ENCODE measurements at regions not wholly inside any gene's neighbourhood (a gene's known extent, or its start where the extent isn't known, plus 50 kb on each side); places are given as distances from the start of the nearest gene placed in this dataset.

DNA sequence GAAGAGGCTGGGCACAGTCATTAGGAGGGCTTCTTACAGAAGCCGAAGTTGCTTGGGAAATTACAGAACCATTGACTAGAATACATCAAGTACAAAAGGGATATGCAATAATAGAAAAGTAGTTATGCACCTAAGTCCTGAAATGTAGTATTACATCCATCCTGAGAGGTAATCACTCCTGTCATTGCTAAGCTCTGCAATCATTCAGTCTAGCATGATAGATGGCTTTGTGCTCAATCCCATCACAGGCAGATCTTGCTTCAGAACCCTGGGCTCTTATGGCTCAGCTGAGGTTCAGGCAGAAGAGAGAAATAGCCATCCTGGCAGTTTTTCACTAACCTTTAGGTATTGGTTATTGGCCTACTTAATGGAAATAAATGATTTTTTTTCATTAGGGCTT lies 231.7 kb upstream of the AFF2 start:
- H3K4me3 ChIP-seq (ENCODE audit: low read depth, low read length) = no peak overlapping the region
- no peaks in the 10 kb centered on the region for H3K4me1 ChIP-seq (ENCODE audit: control insufficient read depth, insufficient read depth, low read length, poor library complexity, severe bottlenecking)
- H3K27me3 ChIP-seq (ENCODE audit: control insufficient read depth, insufficient read depth, low read length) = no peaks in the 10 kb centered on the region
- no peaks in the 10 kb centered on the region for H3K9me3 ChIP-seq (ENCODE audit: control insufficient read depth in 2 of 2, low read length in 2 of 2)
- ATAC-seq (ENCODE audit: low read depth in 2 of 2) = no peak
- Mint-ChIP-seq H3K4me1 (peaks cover 0 to 13% (median 11%) of the 10 kb centered on the region in 4 donors), H3K4me3 (no peak overlapping the region), H3K36me3 (peaks cover 3% of the 10 kb centered on the region), H3K9me3 (peaks cover 0 to 2% (median 0%) of the 10 kb centered on the region in 7 donors), H3K27me3 (no peaks in the 10 kb centered on the region), H3K27ac (no peak overlapping the region)
- no peak overlapping the region for H3K27ac ChIP-seq (ENCODE audit: insufficient read depth, low read length, poor library complexity, severe bottlenecking)
- DNase-seq = no peak
- no peaks in the 10 kb centered on the region for H3K36me3 ChIP-seq (ENCODE audit: control insufficient read depth, insufficient read depth, low read length)

DNA sequence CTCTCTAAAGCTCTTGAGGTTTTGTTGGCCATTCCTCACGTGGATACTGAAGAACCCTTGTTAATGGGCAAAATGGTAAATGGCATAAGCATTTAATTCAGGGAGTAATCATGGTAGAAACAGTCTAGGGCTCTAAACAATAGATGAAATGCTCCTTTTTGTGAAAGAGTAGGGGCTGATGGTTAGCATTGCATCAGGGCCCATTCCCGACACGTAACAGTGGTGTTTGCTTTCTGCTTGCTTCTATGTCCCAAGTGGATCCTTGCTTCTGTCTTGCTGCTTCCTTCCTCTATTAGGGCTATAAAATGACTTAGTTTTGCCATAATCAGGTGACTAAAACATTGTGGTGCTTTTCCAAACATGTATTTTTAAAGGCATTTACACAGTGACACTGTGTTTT lies 230.9 kb upstream of the AFF2 start:
- Mint-ChIP-seq H3K4me3 (no peak overlapping the region), H3K9me3 (no peaks in the 10 kb centered on the region), H3K36me3 (peaks cover 2% of the 10 kb centered on the region), H3K4me1 (peaks cover 0 to 13% (median 11%) of the 10 kb centered on the region in 4 donors), H3K27ac (no peak overlapping the region), H3K27me3 (no peaks in the 10 kb centered on the region)
- Histone ChIP-seq H3K27ac (ENCODE audit: insufficient read depth, low read length, poor library complexity, severe bottlenecking) (no peak overlapping the region), H3K4me1 (ENCODE audit: control insufficient read depth, insufficient read depth, low read length, poor library complexity, severe bottlenecking) (no peaks in the 10 kb centered on the region), H3K4me3 (ENCODE audit: low read depth, low read length) (no peak overlapping the region), H3K36me3 (ENCODE audit: control insufficient read depth, insufficient read depth, low read length) (no peaks in the 10 kb centered on the region), H3K9me3 (ENCODE audit: control insufficient read depth in 2 of 2, low read length in 2 of 2) (no peaks in the 10 kb centered on the region), H3K27me3 (ENCODE audit: control insufficient read depth, insufficient read depth, low read length) (no peaks in the 10 kb centered on the region)
- ATAC-seq (ENCODE audit: low read depth in 2 of 2) (no peak), DNase-seq (no peak)

DNA sequence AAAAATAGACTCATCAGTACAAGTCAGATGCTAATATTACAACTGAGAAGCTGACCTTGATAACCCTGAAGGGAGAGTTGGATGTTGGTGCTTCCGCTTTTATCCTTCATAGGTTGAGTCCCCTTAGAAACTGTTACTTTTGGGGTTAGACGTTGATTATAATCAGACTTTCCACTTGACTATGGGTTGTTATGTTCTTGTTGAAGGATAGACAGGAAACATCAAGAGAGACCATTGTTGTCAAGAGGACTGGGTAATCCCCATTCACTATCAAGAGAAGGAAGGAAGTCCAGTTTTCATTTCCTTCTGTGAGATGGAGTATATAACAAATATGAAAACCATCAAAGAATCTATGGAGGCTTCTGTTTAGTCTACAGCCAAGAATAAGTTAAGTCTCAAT lies 229.9 kb upstream of the AFF2 start:
- Mint-ChIP-seq H3K27ac (peak overlapping the region in 1 of 3 donors; percentile 11), H3K4me3 (no peak overlapping the region)

DNA sequence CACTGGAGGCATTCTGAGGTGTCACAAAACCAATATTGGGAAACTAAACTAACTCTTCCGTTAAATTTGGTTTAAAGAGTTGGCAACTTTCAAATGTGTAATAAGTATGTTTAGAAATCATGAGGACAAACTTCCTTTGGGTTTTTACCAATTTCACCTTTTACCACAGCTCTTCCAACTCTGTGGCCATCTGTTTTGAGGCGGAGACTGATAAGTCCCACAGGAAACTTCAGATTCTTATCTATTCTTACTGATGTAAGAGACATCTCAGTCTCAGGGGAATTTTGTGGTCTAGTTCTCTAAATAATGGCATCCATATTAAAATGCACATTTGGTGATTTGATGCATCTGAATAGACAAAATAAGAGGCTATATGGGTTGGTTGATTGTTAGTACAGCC lies 229.2 kb upstream of the AFF2 start:
- no peak overlapping the region for H3K27ac ChIP-seq (ENCODE audit: insufficient read depth, low read length, poor library complexity, severe bottlenecking)
- H3K27ac Mint-ChIP-seq = no peak overlapping the region
- DNase-seq = no peak

More for the DNA sequence above, 229.9 kb upstream of the AFF2 start:
- Histone ChIP-seq H3K4me1 (ENCODE audit: control insufficient read depth, insufficient read depth, low read length, poor library complexity, severe bottlenecking) (no peaks in the 10 kb centered on the region), H3K27ac (ENCODE audit: insufficient read depth, low read length, poor library complexity, severe bottlenecking) (no peak overlapping the region), H3K4me3 (ENCODE audit: low read depth, low read length) (no peak overlapping the region), H3K36me3 (ENCODE audit: control insufficient read depth, insufficient read depth, low read length) (no peaks in the 10 kb centered on the region), H3K27me3 (ENCODE audit: control insufficient read depth, insufficient read depth, low read length) (no peaks in the 10 kb centered on the region), H3K9me3 (ENCODE audit: control insufficient read depth in 2 of 2, low read length in 2 of 2) (no peaks in the 10 kb centered on the region)
- no peaks in the 10 kb centered on the region for H3K36me3 Mint-ChIP-seq
- no peaks in the 10 kb centered on the region for H3K9me3 Mint-ChIP-seq
- H3K27me3 Mint-ChIP-seq = no peaks in the 10 kb centered on the region
- peaks cover 0 to 18% (median 10%) of the 10 kb centered on the region in 4 donors for H3K4me1 Mint-ChIP-seq
- DNase-seq (peak in 1 of 3 donors; percentile 5), ATAC-seq (ENCODE audit: low read depth in 2 of 2) (no peak)

DNA sequence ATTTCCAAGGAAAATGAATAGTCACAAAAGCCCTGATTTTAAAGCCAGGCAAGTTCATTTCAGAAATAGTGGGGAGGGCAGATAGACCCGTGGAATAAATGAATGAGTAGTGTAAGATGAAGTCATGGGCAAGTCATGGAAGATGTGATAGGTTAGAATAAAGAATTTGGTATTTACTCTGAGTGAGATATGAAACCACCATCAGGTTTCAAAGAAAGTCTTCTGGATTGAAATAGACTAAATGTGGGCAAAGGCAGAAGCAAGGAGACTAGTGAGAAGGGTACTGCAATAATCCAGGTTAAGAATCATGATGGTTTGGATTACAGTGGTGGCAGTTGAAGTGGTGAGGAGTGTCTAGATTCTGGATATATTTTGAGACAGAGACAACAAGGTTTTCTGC lies 218.5 kb upstream of the AFF2 start:
- no peak overlapping the region for H3K27ac ChIP-seq (ENCODE audit: insufficient read depth, low read length, poor library complexity, severe bottlenecking)
- peaks cover 7% of the 10 kb centered on the region for H3K4me1 ChIP-seq (ENCODE audit: control insufficient read depth, insufficient read depth, low read length, poor library complexity, severe bottlenecking)
- H3K9me3 Mint-ChIP-seq = peaks cover 0 to 4% (median 0%) of the 10 kb centered on the region in 7 donors
- H3K36me3 ChIP-seq (ENCODE audit: control insufficient read depth, insufficient read depth, low read length) = no peaks in the 10 kb centered on the region
- no peaks in the 10 kb centered on the region for H3K9me3 ChIP-seq (ENCODE audit: control insufficient read depth in 2 of 2, low read length in 2 of 2)
- ATAC-seq (ENCODE audit: low read depth in 2 of 2) (no peak), DNase-seq (no peak)
- no peaks in the 10 kb centered on the region for H3K27me3 ChIP-seq (ENCODE audit: control insufficient read depth, insufficient read depth, low read length)
- H3K27ac Mint-ChIP-seq = peak overlapping the region in 1 of 3 donors; percentile 33
- H3K36me3 Mint-ChIP-seq = no peaks in the 10 kb centered on the region
- no peak overlapping the region for H3K4me3 ChIP-seq (ENCODE audit: low read depth, low read length)
- H3K4me3 Mint-ChIP-seq = peak overlapping the region in 1 of 4 donors; percentile 5
- H3K4me1 Mint-ChIP-seq = peaks cover 0 to 29% (median 15%) of the 10 kb centered on the region in 4 donors
- H3K27me3 Mint-ChIP-seq = no peaks in the 10 kb centered on the region

More for the DNA sequence above, 229.2 kb upstream of the AFF2 start:
- no peaks in the 10 kb centered on the region for H3K27me3 Mint-ChIP-seq
- no peaks in the 10 kb centered on the region for H3K4me1 ChIP-seq (ENCODE audit: control insufficient read depth, insufficient read depth, low read length, poor library complexity, severe bottlenecking)
- no peaks in the 10 kb centered on the region for H3K36me3 Mint-ChIP-seq
- no peak overlapping the region for H3K4me3 ChIP-seq (ENCODE audit: low read depth, low read length)
- H3K36me3 ChIP-seq (ENCODE audit: control insufficient read depth, insufficient read depth, low read length) = no peaks in the 10 kb centered on the region
- H3K4me1 Mint-ChIP-seq = peaks cover 0 to 18% (median 10%) of the 10 kb centered on the region in 4 donors
- H3K4me3 Mint-ChIP-seq = no peak overlapping the region
- no peaks in the 10 kb centered on the region for H3K27me3 ChIP-seq (ENCODE audit: control insufficient read depth, insufficient read depth, low read length)
- no peak for ATAC-seq (ENCODE audit: low read depth in 2 of 2)
- H3K9me3 ChIP-seq (ENCODE audit: control insufficient read depth in 2 of 2, low read length in 2 of 2) = no peaks in the 10 kb centered on the region
- H3K9me3 Mint-ChIP-seq = no peaks in the 10 kb centered on the region

DNA sequence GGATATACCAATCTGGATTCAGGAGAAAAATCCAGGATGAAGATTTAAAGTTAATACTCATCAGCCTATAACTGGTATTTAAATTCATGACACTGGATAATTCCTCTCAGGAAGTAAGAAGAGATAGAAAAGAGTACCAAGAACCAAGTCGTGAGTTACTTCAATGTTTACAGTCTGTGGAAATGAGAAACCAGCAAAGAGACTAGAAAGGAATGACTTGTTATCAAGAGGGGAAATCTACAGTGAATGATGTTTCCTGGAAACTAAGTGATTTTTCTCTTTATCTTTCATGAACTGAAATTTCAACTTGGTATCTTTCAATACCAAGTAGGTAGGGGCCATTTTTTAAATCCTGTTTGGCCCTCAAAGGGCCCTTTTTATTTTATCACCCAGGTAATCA lies 217.9 kb upstream of the AFF2 start:
- H3K9me3 ChIP-seq (ENCODE audit: control insufficient read depth in 2 of 2, low read length in 2 of 2) = no peaks in the 10 kb centered on the region
- H3K27me3 ChIP-seq (ENCODE audit: control insufficient read depth, insufficient read depth, low read length) = no peaks in the 10 kb centered on the region
- H3K4me3 Mint-ChIP-seq = peak overlapping the region in 1 of 4 donors; percentile 44
- H3K36me3 ChIP-seq (ENCODE audit: control insufficient read depth, insufficient read depth, low read length) = no peaks in the 10 kb centered on the region
- peaks cover 0 to 29% (median 15%) of the 10 kb centered on the region in 4 donors for H3K4me1 Mint-ChIP-seq
- DNase-seq = peak in 1 of 3 donors; percentile 64
- H3K9me3 Mint-ChIP-seq = peaks cover 0 to 4% (median 0%) of the 10 kb centered on the region in 7 donors
- no peak overlapping the region for H3K4me3 ChIP-seq (ENCODE audit: low read depth, low read length)
- H3K36me3 Mint-ChIP-seq = no peaks in the 10 kb centered on the region
- peak overlapping the region in 2 of 3 donors; percentile 41 to 71 for H3K27ac Mint-ChIP-seq
- peaks cover 7% of the 10 kb centered on the region for H3K4me1 ChIP-seq (ENCODE audit: control insufficient read depth, insufficient read depth, low read length, poor library complexity, severe bottlenecking)
- no peak for ATAC-seq (ENCODE audit: low read depth in 2 of 2)
- H3K27ac ChIP-seq (ENCODE audit: insufficient read depth, low read length, poor library complexity, severe bottlenecking) = no peak overlapping the region
- no peaks in the 10 kb centered on the region for H3K27me3 Mint-ChIP-seq

DNA sequence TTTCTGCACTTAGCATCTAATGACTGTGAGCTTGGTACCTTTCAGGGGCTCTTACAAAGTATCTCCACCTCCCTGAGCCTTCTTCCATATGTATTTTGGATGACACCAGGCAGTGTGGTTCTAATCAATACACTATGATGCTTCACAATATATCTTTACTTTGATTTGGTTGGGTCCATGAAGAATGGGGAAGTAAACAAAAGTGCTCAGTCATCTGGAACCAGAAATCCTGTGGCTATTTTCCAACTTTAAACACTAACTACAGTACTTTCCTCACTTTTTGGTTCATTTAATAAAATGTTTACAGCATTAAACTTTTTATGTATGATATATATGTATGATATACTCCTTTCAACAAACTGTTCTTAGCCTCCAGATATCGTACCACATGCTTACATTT lies 216.4 kb upstream of the AFF2 start:
- Histone ChIP-seq H3K4me1 (ENCODE audit: control insufficient read depth, insufficient read depth, low read length, poor library complexity, severe bottlenecking) (peaks cover 7% of the 10 kb centered on the region), H3K27me3 (ENCODE audit: control insufficient read depth, insufficient read depth, low read length) (no peaks in the 10 kb centered on the region), H3K27ac (ENCODE audit: insufficient read depth, low read length, poor library complexity, severe bottlenecking) (no peak overlapping the region), H3K9me3 (ENCODE audit: control insufficient read depth in 2 of 2, low read length in 2 of 2) (no peaks in the 10 kb centered on the region), H3K36me3 (ENCODE audit: control insufficient read depth, insufficient read depth, low read length) (no peaks in the 10 kb centered on the region), H3K4me3 (ENCODE audit: low read depth, low read length) (no peak overlapping the region)
- no peaks in the 10 kb centered on the region for H3K36me3 Mint-ChIP-seq
- no peak for ATAC-seq (ENCODE audit: low read depth in 2 of 2)
- H3K9me3 Mint-ChIP-seq = peaks cover 0 to 4% (median 0%) of the 10 kb centered on the region in 7 donors
- no peak overlapping the region for H3K27ac Mint-ChIP-seq
- no peak for DNase-seq
- no peak overlapping the region for H3K4me3 Mint-ChIP-seq
- H3K27me3 Mint-ChIP-seq = no peaks in the 10 kb centered on the region
- peaks cover 0 to 29% (median 15%) of the 10 kb centered on the region in 4 donors for H3K4me1 Mint-ChIP-seq

DNA sequence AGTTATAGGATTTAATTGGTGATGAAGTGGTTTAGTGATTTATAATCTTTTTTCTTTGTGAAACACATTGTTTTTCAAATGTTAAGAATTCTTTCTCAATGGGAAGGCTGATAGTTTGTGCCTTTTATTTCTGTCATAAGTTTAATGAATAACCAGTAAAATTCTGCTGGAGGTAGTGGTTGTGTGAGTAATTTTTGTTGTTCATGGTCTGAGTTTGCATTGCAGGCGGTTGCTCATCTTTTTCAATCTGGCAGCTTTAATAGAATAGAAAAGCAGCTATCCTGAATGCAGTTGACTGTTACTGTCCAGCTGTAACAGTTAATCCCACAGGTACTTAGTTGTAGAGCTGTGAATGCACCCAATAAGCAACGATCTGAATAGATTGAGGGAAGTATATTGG lies 215.6 kb upstream of the AFF2 start:
- H3K36me3 ChIP-seq (ENCODE audit: control insufficient read depth, insufficient read depth, low read length) = no peaks in the 10 kb centered on the region
- no peak overlapping the region for H3K27ac ChIP-seq (ENCODE audit: insufficient read depth, low read length, poor library complexity, severe bottlenecking)
- Mint-ChIP-seq H3K4me3 (no peak overlapping the region), H3K9me3 (peaks cover 0 to 4% (median 0%) of the 10 kb centered on the region in 7 donors), H3K27me3 (no peaks in the 10 kb centered on the region), H3K36me3 (no peaks in the 10 kb centered on the region), H3K4me1 (peaks cover 0 to 29% (median 15%) of the 10 kb centered on the region in 4 donors), H3K27ac (no peak overlapping the region)
- peaks cover 7% of the 10 kb centered on the region for H3K4me1 ChIP-seq (ENCODE audit: control insufficient read depth, insufficient read depth, low read length, poor library complexity, severe bottlenecking)
- H3K4me3 ChIP-seq (ENCODE audit: low read depth, low read length) = no peak overlapping the region
- DNase-seq (no peak), ATAC-seq (ENCODE audit: low read depth in 2 of 2) (no peak)
- H3K9me3 ChIP-seq (ENCODE audit: control insufficient read depth in 2 of 2, low read length in 2 of 2) = no peaks in the 10 kb centered on the region
- H3K27me3 ChIP-seq (ENCODE audit: control insufficient read depth, insufficient read depth, low read length) = no peaks in the 10 kb centered on the region

Data from CD4-positive, CD25-positive, alpha-beta regulatory T cell (primary cell).